ENCODE measurements at regions not wholly inside any gene's neighbourhood (a gene's known extent, or its start where the extent isn't known, plus 50 kb on each side); places are given as distances from the start of the nearest gene placed in this dataset.

GRCh38 chr2:83191316-83191715, 1267.8 kb downstream of the SUCLG1 start:
- TF ChIP-seq CTCF (IDR thresholded peaks at IDR 0.05) (no peak), POLR2A (IDR thresholded peaks at IDR 0.05) (no peak)
